HEK293 (cell line): ENCODE measurements at regions not wholly inside any gene's neighbourhood (a gene's known extent, or its start where the extent isn't known, plus 50 kb on each side); places are given as distances from the start of the nearest gene placed in this dataset.

Source experiments
- BCL11A ChIP-seq: fragments of 450-650 bp; formaldehyde crosslinking; IDR thresholded peaks from 2 replicates; pipeline ENCODE4 v1.5.1; 2016; ENCODE audit warnings: low read depth, missing biosample characterization, missing genetic modification characterization
- CTCF ChIP-seq: fragments of 450-650 bp; formaldehyde crosslinking; IDR thresholded peaks from 2 replicates; pipeline ENCODE4 v1.5.1; 2016; ENCODE audit warnings: missing biosample characterization, missing genetic modification characterization
- HOXC10 ChIP-seq: sonication (generic); formaldehyde crosslinking; IDR thresholded peaks from 2 replicates; pipeline ENCODE4 v1.8.1; 2023; ENCODE audit warnings: mild to moderate bottlenecking, missing genetic modification reagents
- PATZ1 ChIP-seq: fragments of 450-650 bp; formaldehyde crosslinking; IDR thresholded peaks from 2 replicates; pipeline ENCODE4 v1.5.1; 2016; ENCODE audit warnings: missing biosample characterization, missing genetic modification characterization
- REST ChIP-seq: fragments of 450-650 bp; formaldehyde crosslinking; IDR thresholded peaks from 2 replicates; pipeline ENCODE4 v1.5.1; 2016; ENCODE audit warnings: missing biosample characterization, missing genetic modification characterization
- SP2 ChIP-seq: fragments of 450-650 bp; formaldehyde crosslinking; IDR thresholded peaks from 2 replicates; pipeline ENCODE4 v1.5.1; 2016; ENCODE audit warnings: missing biosample characterization, missing genetic modification characterization
- ZNF10 ChIP-seq: fragments of 450-650 bp; formaldehyde crosslinking; IDR thresholded peaks from 2 replicates; pipeline ENCODE4 v1.5.1; 2017; ENCODE audit warnings: missing biosample characterization, missing genetic modification characterization
- ZNF292 ChIP-seq: fragments of 450-650 bp; formaldehyde crosslinking; IDR thresholded peaks from 2 replicates; pipeline ENCODE4 v1.5.1; 2016; ENCODE audit warnings: low read depth, missing biosample characterization, missing genetic modification characterization, borderline replicate concordance
- ZNF76 ChIP-seq: fragments of 450-650 bp; formaldehyde crosslinking; IDR thresholded peaks from 2 replicates; pipeline ENCODE4; 2016; ENCODE audit warnings: low read depth, missing biosample characterization, missing genetic modification characterization, borderline replicate concordance

- TF ChIP-seq PATZ1 (tag by site-specific recombination) (no peak), BCL11A (tag by site-specific recombination) (no peak), HOXC10 (no peak), REST (tag by site-specific recombination) (no peak), ZNF76 (tag by site-specific recombination) (no peak), SP2 (tag by site-specific recombination) (no peak), ZNF292 (tag by site-specific recombination) (no peak), CTCF (tag by site-specific recombination) (no peak), ZNF10 (tag by site-specific recombination) (no peak)
Observed at GRCh38 chr18:40243607-40244006, 1711.4 kb upstream of the PIK3C3 start.
